ENCODE measurements at regions not wholly inside any gene's neighbourhood (a gene's known extent, or its start where the extent isn't known, plus 50 kb on each side); places are given as distances from the start of the nearest gene placed in this dataset.

DNA sequence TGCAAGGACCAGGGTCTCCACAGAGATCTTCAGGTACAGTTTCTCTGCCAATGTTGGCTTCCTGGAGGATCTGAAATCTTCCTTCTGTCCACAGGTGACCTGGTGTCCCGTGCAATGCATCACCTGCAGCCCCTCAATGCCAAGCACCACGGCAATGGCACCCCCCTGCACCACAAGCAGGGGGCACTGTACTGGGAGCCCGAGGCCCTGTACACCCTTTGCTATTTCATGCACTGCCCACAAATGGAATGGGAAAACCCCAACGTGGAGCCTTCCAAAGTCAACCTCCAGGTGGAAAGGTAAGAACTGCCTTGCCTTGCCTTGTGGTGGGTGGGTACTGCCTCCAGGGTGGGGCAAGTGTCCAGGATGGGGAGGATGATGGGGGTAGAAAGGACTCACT, 141.8 kb upstream of the PWP1 start:
- Histone ChIP-seq H4K8ac (ENCODE audit: extremely low read depth, insufficient read depth, low read length) (no peak overlapping the region), H3K4me1 (replicated peaks in 1 of 4; ENCODE audit: control insufficient read depth in 3 of 4, insufficient read depth in 4 of 4, low read length in 3 of 4) (no peaks in the 10 kb centered on the region), H3K23ac (ENCODE audit: insufficient read length) (no peak overlapping the region), H3K9me3 (ENCODE audit: insufficient read depth in 2 of 2, low read depth in 1 of 2, low read length in 1 of 2) (no peaks in the 10 kb centered on the region), H3K4ac (replicated peaks; ENCODE audit: insufficient read length, low read depth, low read length) (no peak overlapping the region), H4K20me1 (replicated peaks in 1 of 2; ENCODE audit: control insufficient read depth in 1 of 2, insufficient read depth in 2 of 2, low read length in 2 of 2) (no peaks in the 10 kb centered on the region), H4K91ac (replicated peaks; ENCODE audit: insufficient read length, low read length) (no peak overlapping the region), H3K79me2 (ENCODE audit: control insufficient read depth in 1 of 2, insufficient read depth in 2 of 2, low read length in 2 of 2) (no peaks in the 10 kb centered on the region), H3K18ac (ENCODE audit: extremely low read depth, low read length) (no peak overlapping the region), H3K23me2 (ENCODE audit: low read depth, low read length) (no peaks in the 10 kb centered on the region), H3K4me3 (ENCODE audit: extremely low read depth in 1 of 4, insufficient read depth in 2 of 4, low read depth in 3 of 4, low read length in 4 of 4) (no peak overlapping the region), H3K27me3 (replicated peaks in 1 of 4; ENCODE audit: control insufficient read depth in 3 of 4, extremely low read depth in 1 of 4, insufficient read depth in 3 of 4, low read length in 3 of 4) (no peaks in the 10 kb centered on the region), H2AK5ac (ENCODE audit: low read depth, low read length) (no peak overlapping the region), H3K14ac (ENCODE audit: insufficient read length) (no peak overlapping the region), H2AFZ (ENCODE audit: low read length) (no peak overlapping the region), H2BK20ac (ENCODE audit: low read length) (no peak overlapping the region), H3K79me1 (ENCODE audit: low read depth, low read length) (no peaks in the 10 kb centered on the region), H3K9ac (replicated peaks in 1 of 4; ENCODE audit: extremely low read depth in 1 of 4, low read depth in 3 of 4, low read length in 3 of 4) (no peak overlapping the region), H2BK12ac (ENCODE audit: low read depth, low read length) (no peak overlapping the region), H4K5ac (ENCODE audit: insufficient read length, low read depth, low read length) (no peak overlapping the region), H2BK120ac (replicated peaks; ENCODE audit: low read depth, low read length) (no peak overlapping the region), H3K27ac (ENCODE audit: low read depth, low read length) (no peak overlapping the region), H3K36me3 (ENCODE audit: control insufficient read depth in 2 of 4, insufficient read depth in 4 of 4, low read length in 3 of 4) (no peaks in the 10 kb centered on the region), H3K4me2 (ENCODE audit: insufficient read depth in 1 of 2, low read depth in 2 of 2, low read length in 2 of 2) (no peak overlapping the region), H2BK15ac (ENCODE audit: low read length) (no peak overlapping the region), H3K56ac (replicated peaks; ENCODE audit: insufficient read length, low read depth, low read length) (no peak overlapping the region), H2BK5ac (ENCODE audit: low read depth, low read length) (no peak overlapping the region)
- FAIRE-seq (no peak), DNase-seq (ENCODE audit: low read depth in 1 of 2, low spot score in 2 of 2) (no peak)
- TF ChIP-seq RAD21 (IDR thresholded peaks at IDR 0.05 in 1 of 2, conservative IDR thresholded peaks at IDR 0.05 in 1 of 2; ENCODE audit: low read depth in 2 of 2, low read length in 2 of 2) (peak in 1 of 2 experiments; percentile 11; a peak in 1 of 4 replicates), CEBPB (IDR thresholded peaks at IDR 0.05; ENCODE audit: low read depth, low read length) (no peak), GABPA (IDR thresholded peaks at IDR 0.05; ENCODE audit: borderline replicate concordance, insufficient read depth, low read length) (no peak), POU5F1 (IDR thresholded peaks at IDR 0.05; ENCODE audit: low read depth, low read length) (no peak), KDM5A (IDR thresholded peaks at IDR 0.05; ENCODE audit: low read length) (no peak), ASH2L (IDR thresholded peaks at IDR 0.05; ENCODE audit: low read length) (no peak), SIRT6 (IDR thresholded peaks at IDR 0.05; ENCODE audit: low read length) (no peak), CHD2 (IDR thresholded peaks at IDR 0.05; ENCODE audit: low read length) (no peak), E2F6 (IDR thresholded peaks at IDR 0.05) (no peak), NANOG (IDR thresholded peaks at IDR 0.05; ENCODE audit: insufficient read depth, low read depth, low read length, poor library complexity, severe bottlenecking) (no peak), CTCF (IDR thresholded peaks at IDR 0.05; ENCODE audit: control extremely low read depth in 1 of 3, insufficient read depth in 1 of 3, low read depth in 1 of 3, low read length in 3 of 3) (peak; percentile 20 to 55 (median 23); a peak in 3 of 4 replicates)
- POLR2A ChIA-PET (ENCODE audit: partially characterized antibody) = no interaction called here
- WGBS, 2 experiments (ENCODE audit: extremely low coverage in 1 of 2, insufficient coverage in 1 of 2, insufficient read length in 1 of 2, insufficient replicate concordance in 2 of 2, low coverage in 1 of 2, low lambda C conversion rate in 2 of 2, missing lambda C conversion rate in 1 of 2) = 87% methylated on average over 4 of the region's 4 CpGs; no CpG with 5 or more reads in 1 of the 2 experiments
- CTCF ChIA-PET (ENCODE audit: partially characterized antibody) = no interaction called here

All from H1 (cell line).